ENCODE measurements at regions not wholly inside any gene's neighbourhood (a gene's known extent, or its start where the extent isn't known, plus 50 kb on each side); places are given as distances from the start of the nearest gene placed in this dataset.

DNA sequence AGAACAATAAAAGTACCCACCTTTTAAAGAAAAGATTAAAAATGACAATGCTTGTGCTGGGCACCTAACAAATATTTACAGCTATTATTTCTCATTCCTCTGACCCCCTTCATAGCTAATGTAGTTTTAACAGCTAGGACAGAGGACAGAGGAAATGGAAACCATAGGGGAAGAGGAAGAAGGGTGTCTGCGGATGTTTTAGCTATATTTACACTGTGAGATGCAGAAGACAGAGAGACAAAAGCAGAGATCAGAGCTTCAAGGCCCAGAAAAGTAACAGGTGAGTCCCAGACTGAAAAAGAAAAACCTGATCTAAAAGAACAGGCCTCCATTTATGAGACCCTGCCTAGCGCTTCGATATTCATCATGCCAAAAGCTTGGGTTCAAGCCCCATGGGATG lies 72.0 kb downstream of the ZNF281 start:
- Histone ChIP-seq H3K27me3 (ENCODE audit: insufficient read depth, low read depth, low read length) (peaks cover 2% of the 10 kb centered on the region), H4K20me1 (ENCODE audit: insufficient read depth) (no peaks in the 10 kb centered on the region), H3K9me3 (ENCODE audit: low read length) (no peaks in the 10 kb centered on the region), H3K27ac (ENCODE audit: low read length) (no peak overlapping the region), H3K9me2 (ENCODE audit: insufficient read depth, low read length) (no peaks in the 10 kb centered on the region), H3K4me3 (ENCODE audit: low read length) (no peak overlapping the region), H3K9ac (ENCODE audit: low read length) (no peak overlapping the region), H3K36me3 (ENCODE audit: insufficient read depth, low read length) (no peaks in the 10 kb centered on the region), H3K79me2 (replicated peaks; ENCODE audit: insufficient read depth, low read length) (no peaks in the 10 kb centered on the region), H3K4me2 (ENCODE audit: low read length) (no peak overlapping the region), H2AFZ (ENCODE audit: low read depth, low read length) (no peak overlapping the region), H3F3A (ENCODE audit: insufficient read depth, low read length, poor library complexity, severe bottlenecking) (no peaks in the 10 kb centered on the region)
- TF ChIP-seq POLR2AphosphoS5 (IDR thresholded peaks at IDR 0.05) (no peak), EZH2 (IDR thresholded peaks at IDR 0.05; ENCODE audit: borderline replicate concordance, insufficient read depth, low read length, poor library complexity, severe bottlenecking) (no peak), RAD21 (conservative IDR thresholded peaks at IDR 0.05) (no peak), EP300 (conservative IDR thresholded peaks at IDR 0.05; ENCODE audit: poor library complexity, severe bottlenecking) (no peak), MXI1 (conservative IDR thresholded peaks at IDR 0.05; ENCODE audit: poor library complexity, severe bottlenecking) (no peak), SMC3 (conservative IDR thresholded peaks at IDR 0.05; ENCODE audit: poor library complexity) (no peak), TAF1 (IDR thresholded peaks at IDR 0.05; ENCODE audit: low read depth) (no peak)
- TF ChIP-seq, protein P1, sequence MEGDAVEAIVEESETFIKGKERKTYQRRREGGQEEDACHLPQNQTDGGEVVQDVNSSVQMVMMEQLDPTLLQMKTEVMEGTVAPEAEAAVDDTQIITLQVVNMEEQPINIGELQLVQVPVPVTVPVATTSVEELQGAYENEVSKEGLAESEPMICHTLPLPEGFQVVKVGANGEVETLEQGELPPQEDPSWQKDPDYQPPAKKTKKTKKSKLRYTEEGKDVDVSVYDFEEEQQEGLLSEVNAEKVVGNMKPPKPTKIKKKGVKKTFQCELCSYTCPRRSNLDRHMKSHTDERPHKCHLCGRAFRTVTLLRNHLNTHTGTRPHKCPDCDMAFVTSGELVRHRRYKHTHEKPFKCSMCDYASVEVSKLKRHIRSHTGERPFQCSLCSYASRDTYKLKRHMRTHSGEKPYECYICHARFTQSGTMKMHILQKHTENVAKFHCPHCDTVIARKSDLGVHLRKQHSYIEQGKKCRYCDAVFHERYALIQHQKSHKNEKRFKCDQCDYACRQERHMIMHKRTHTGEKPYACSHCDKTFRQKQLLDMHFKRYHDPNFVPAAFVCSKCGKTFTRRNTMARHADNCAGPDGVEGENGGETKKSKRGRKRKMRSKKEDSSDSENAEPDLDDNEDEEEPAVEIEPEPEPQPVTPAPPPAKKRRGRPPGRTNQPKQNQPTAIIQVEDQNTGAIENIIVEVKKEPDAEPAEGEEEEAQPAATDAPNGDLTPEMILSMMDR (IDR thresholded peaks at IDR 0.05; ENCODE audit: poor library complexity, severe bottlenecking) = no peak
- TF ChIP-seq, protein P2, sequence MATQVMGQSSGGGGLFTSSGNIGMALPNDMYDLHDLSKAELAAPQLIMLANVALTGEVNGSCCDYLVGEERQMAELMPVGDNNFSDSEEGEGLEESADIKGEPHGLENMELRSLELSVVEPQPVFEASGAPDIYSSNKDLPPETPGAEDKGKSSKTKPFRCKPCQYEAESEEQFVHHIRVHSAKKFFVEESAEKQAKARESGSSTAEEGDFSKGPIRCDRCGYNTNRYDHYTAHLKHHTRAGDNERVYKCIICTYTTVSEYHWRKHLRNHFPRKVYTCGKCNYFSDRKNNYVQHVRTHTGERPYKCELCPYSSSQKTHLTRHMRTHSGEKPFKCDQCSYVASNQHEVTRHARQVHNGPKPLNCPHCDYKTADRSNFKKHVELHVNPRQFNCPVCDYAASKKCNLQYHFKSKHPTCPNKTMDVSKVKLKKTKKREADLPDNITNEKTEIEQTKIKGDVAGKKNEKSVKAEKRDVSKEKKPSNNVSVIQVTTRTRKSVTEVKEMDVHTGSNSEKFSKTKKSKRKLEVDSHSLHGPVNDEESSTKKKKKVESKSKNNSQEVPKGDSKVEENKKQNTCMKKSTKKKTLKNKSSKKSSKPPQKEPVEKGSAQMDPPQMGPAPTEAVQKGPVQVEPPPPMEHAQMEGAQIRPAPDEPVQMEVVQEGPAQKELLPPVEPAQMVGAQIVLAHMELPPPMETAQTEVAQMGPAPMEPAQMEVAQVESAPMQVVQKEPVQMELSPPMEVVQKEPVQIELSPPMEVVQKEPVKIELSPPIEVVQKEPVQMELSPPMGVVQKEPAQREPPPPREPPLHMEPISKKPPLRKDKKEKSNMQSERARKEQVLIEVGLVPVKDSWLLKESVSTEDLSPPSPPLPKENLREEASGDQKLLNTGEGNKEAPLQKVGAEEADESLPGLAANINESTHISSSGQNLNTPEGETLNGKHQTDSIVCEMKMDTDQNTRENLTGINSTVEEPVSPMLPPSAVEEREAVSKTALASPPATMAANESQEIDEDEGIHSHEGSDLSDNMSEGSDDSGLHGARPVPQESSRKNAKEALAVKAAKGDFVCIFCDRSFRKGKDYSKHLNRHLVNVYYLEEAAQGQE (IDR thresholded peaks at IDR 0.05; ENCODE audit: borderline replicate concordance) = no peak

DNA sequence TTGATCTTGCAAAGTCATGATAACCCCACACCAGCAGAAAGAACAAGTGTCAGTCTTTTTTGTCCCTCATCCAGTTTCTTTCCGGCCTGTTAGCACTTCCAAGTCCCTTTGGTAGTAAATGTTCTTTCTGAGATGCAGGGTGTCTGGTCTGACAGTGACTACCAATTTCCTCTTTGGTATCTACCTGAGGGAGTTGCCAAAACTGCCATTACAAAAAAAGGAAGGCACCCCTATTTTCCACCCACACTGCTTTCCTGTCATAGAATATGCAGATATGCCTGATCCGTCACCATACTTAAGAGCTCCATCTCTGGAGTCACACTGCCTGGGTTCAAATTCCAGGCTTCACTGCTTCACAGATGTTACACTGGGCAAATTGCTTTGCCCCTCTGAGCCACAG lies 72.4 kb downstream of the ZNF281 start:
- no peak for TF ChIP-seq RAD21 (conservative IDR thresholded peaks at IDR 0.05)
- no peak for TF ChIP-seq SMC3 (conservative IDR thresholded peaks at IDR 0.05; ENCODE audit: poor library complexity)
- TF ChIP-seq EP300 (conservative IDR thresholded peaks at IDR 0.05; ENCODE audit: poor library complexity, severe bottlenecking) = no peak
- no peak for TF ChIP-seq MXI1 (conservative IDR thresholded peaks at IDR 0.05; ENCODE audit: poor library complexity, severe bottlenecking)
- no peak for TF ChIP-seq POLR2AphosphoS5 (IDR thresholded peaks at IDR 0.05)
- TF ChIP-seq EZH2 (IDR thresholded peaks at IDR 0.05; ENCODE audit: borderline replicate concordance, insufficient read depth, low read length, poor library complexity, severe bottlenecking) = no peak
- TF ChIP-seq, protein P2 (IDR thresholded peaks at IDR 0.05; ENCODE audit: borderline replicate concordance) = no peak
- TF ChIP-seq TAF1 (IDR thresholded peaks at IDR 0.05; ENCODE audit: low read depth) = no peak
- TF ChIP-seq, protein P1 (IDR thresholded peaks at IDR 0.05; ENCODE audit: poor library complexity, severe bottlenecking) = no peak
- H3K9me2 ChIP-seq (ENCODE audit: insufficient read depth, low read length) = no peaks in the 10 kb centered on the region
- H3K4me3 ChIP-seq (ENCODE audit: low read length) = no peak overlapping the region
- no peaks in the 10 kb centered on the region for H3K9me3 ChIP-seq (ENCODE audit: low read length)
- no peaks in the 10 kb centered on the region for H3K79me2 ChIP-seq (replicated peaks; ENCODE audit: insufficient read depth, low read length)
- H2AFZ ChIP-seq (ENCODE audit: low read depth, low read length) = no peak overlapping the region
- H3K27ac ChIP-seq (ENCODE audit: low read length) = no peak overlapping the region
- no peaks in the 10 kb centered on the region for H4K20me1 ChIP-seq (ENCODE audit: insufficient read depth)
- H3F3A ChIP-seq (ENCODE audit: insufficient read depth, low read length, poor library complexity, severe bottlenecking) = no peaks in the 10 kb centered on the region
- peaks cover 7% of the 10 kb centered on the region for H3K27me3 ChIP-seq (ENCODE audit: insufficient read depth, low read depth, low read length)
- no peaks in the 10 kb centered on the region for H3K36me3 ChIP-seq (ENCODE audit: insufficient read depth, low read length)
- H3K4me2 ChIP-seq (ENCODE audit: low read length) = no peak overlapping the region
- H3K9ac ChIP-seq (ENCODE audit: low read length) = no peak overlapping the region

Data from neural cell (in vitro differentiated cells).